ENCODE measurements at regions not wholly inside any gene's neighbourhood (a gene's known extent, or its start where the extent isn't known, plus 50 kb on each side); places are given as distances from the start of the nearest gene placed in this dataset.

DNA sequence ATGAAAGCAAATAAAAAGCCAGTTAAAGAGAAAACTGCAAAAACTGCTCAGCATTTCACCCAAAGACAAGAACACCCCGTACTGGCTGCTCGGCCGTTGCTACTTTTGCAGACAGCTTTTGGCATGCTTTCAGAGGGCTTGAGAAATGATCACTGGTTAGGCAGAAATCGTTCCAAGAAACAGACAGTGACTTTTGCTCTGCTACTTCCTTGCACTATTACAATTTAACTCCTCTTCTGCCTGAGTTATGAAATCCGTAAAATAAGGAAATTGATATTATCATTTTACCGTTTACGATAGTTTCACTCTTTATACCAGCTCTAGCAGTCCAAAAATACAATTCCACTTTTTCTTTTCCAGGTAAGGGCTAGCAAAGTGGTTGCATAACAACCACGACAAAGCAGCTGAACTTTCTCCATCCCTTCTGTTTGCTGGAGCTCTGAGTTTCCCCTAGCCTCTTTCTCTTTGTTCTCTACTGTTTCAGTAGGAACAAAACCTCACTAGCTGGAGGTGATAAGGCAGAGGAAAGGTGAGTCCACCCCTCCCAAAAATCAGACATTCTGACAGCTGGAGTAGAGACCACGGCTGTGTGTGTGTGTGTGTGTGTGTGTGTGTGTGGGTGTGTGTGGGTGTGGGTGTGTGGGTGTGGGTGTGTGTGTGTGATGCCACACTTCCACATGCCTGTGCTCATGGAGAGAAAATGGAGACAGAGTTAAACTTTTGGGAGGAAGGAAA lies 191.8 kb upstream of the RREB1 start:
- no peaks in the 10 kb centered on the region for H3K36me3 Mint-ChIP-seq
- peaks cover 13% of the 10 kb centered on the region for H3K27me3 Mint-ChIP-seq
- no peaks in the 10 kb centered on the region for H3K9me3 Mint-ChIP-seq
- peaks cover 18% of the 10 kb centered on the region for H3K4me1 Mint-ChIP-seq
- no peak overlapping the region for H3K4me3 Mint-ChIP-seq
- no peak overlapping the region for H3K27ac Mint-ChIP-seq
- ATAC-seq, result no peak

DNA sequence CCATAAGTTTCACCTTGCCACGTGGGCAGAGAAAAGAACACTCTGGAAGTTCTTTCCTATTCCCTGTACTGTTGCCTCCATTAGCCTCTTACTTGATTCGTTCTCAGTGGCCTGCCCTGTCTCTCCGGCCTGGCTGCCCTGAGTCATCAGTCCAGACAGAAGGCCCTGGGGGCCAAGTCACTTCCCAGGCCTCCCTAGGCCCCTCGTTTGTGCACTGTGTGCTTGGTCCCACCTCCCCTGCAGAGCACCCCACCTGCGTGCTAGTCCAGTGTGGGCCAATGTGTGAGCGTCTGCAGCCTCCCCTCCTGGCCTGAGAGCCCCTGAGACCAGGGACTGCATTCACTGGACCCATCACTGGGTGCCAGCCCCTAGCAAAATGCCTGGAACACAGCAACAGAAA lies 191.2 kb upstream of the RREB1 start:
- Mint-ChIP-seq H3K36me3 (no peaks in the 10 kb centered on the region), H3K4me1 (peaks cover 18% of the 10 kb centered on the region), H3K27me3 (peaks cover 13% of the 10 kb centered on the region), H3K4me3 (no peak overlapping the region), H3K9me3 (no peaks in the 10 kb centered on the region), H3K27ac (no peak overlapping the region)
- ATAC-seq, result no peak

DNA sequence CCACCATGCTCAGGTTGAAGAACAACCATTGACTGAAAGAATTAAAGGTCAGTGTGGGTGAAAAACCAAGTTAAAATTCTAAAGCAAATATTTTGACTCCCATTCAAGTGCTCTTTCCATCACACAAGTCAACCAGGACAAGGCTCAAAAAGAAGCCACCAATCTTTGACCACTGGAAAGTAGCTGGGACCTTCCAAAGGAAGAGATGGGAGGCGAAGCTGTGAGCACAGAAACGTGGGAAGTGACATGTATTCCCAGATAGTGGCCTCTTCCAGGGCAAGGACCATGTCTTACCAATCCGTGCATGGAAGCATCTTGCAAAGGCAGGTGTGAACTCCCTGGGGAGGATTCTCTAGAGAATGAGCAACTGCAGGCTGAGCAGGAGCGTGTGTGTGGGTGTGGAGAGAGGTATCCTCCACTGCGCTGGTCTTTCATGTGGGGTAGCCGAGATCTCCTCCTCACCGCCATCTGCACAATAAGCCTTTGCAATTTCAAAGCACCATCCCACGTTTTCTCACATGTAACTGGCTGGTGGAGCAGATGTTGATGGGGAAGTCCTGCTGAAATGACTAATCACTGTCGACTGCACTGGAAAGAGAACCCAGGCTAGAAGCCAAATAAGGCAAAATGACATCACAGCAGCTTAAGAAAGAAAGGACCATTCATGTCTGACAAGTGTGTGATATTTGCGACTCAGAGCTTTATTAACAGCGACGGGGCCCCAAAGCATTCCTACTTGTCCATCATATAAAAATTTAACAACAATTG lies 189.4 kb upstream of the RREB1 start:
- peak; percentile 95 for ATAC-seq

DNA sequence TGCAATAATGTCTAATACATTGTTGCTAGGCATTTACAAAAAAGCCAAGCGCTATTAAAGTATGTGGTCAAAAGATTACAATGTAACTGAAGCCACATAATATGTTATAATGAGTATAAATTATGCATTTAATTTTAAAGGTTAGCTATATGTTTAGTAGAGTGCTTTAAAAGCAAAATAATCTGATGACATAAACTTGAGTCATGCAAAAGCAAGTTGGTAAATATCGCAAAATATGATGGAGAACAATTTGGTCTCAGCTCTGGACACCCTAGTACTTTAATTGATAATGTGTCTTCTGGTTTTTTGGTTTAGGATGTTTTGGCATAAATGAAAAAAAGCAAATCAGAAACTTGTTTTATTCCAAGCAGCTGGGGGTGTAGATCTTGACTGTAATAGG lies 188.6 kb upstream of the RREB1 start:
- Mint-ChIP-seq H3K36me3 (no peaks in the 10 kb centered on the region), H3K4me1 (peaks cover 18% of the 10 kb centered on the region), H3K27me3 (peaks cover 13% of the 10 kb centered on the region), H3K9me3 (no peaks in the 10 kb centered on the region), H3K4me3 (no peak overlapping the region), H3K27ac (no peak overlapping the region)
- ATAC-seq, result no peak

More for the DNA sequence above, 189.4 kb upstream of the RREB1 start:
- no peak overlapping the region for H3K4me3 Mint-ChIP-seq
- no peak overlapping the region for H3K27ac Mint-ChIP-seq
- no peaks in the 10 kb centered on the region for H3K9me3 Mint-ChIP-seq
- H3K4me1 Mint-ChIP-seq, result peaks cover 18% of the 10 kb centered on the region
- H3K36me3 Mint-ChIP-seq, result no peaks in the 10 kb centered on the region
- peaks cover 13% of the 10 kb centered on the region for H3K27me3 Mint-ChIP-seq

GRCh38 chr6:6920114-6920986 lies 187.4 kb upstream of the RREB1 start:
- peaks cover 13% of the 10 kb centered on the region for H3K27me3 Mint-ChIP-seq
- H3K9me3 Mint-ChIP-seq, result no peaks in the 10 kb centered on the region
- no peaks in the 10 kb centered on the region for H3K36me3 Mint-ChIP-seq
- H3K4me1 Mint-ChIP-seq, result peaks cover 18% of the 10 kb centered on the region
- H3K4me3 Mint-ChIP-seq, result no peak overlapping the region
- H3K27ac Mint-ChIP-seq, result no peak overlapping the region
- ATAC-seq, result no peak

DNA sequence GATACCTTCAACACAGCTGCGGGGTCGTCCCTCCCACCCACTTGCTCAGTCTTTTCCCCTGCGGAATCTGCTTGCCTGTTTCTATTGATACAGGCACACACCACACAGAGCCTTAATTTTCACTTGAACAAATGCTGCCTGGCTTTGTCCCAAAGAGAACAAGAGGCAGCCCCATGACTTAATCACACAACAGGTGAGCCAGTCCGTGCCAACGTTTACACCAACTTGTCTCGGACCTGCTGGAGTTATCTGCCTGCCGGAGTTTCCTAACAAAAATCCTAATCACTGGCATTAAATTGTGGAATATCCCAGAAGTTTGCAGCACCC lies 186.8 kb upstream of the RREB1 start:
- Mint-ChIP-seq H3K27me3 (peaks cover 13% of the 10 kb centered on the region), H3K9me3 (no peaks in the 10 kb centered on the region), H3K36me3 (no peaks in the 10 kb centered on the region), H3K4me1 (peaks cover 18% of the 10 kb centered on the region), H3K27ac (no peak overlapping the region), H3K4me3 (no peak overlapping the region)
- ATAC-seq, result no peak

- H3K36me3 Mint-ChIP-seq, result no peaks in the 10 kb centered on the region
- no peaks in the 10 kb centered on the region for H3K9me3 Mint-ChIP-seq
- H3K27ac Mint-ChIP-seq, result no peak overlapping the region
- H3K27me3 Mint-ChIP-seq, result peaks cover 25% of the 10 kb centered on the region
- H3K4me3 Mint-ChIP-seq, result no peak overlapping the region
- no peak for ATAC-seq
- H3K4me1 Mint-ChIP-seq, result peaks cover 9% of the 10 kb centered on the region
Measured at GRCh38 chr6:6922166-6922565, 185.6 kb upstream of the RREB1 start.

DNA sequence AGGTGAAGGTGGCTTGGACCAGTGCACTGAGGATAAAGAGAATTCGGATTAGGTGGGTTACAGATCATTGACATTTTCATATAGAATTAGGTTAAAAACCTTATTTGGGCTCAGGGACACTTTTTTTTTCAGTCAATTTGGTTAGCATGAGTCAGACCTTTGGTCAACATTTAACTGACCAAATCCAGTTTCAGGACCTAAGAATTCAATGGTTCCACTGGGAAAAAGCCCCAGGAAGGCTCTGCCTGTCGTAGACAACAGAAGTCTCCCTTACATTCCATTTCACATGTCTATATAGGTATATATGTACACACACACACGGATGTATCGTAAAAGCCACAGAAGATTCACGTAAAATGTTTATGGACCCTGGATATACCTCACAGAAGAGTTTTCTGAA lies 184.2 kb upstream of the RREB1 start:
- ATAC-seq, result no peak
- H3K4me1 Mint-ChIP-seq, result peaks cover 18% of the 10 kb centered on the region
- H3K9me3 Mint-ChIP-seq, result no peaks in the 10 kb centered on the region
- no peak overlapping the region for H3K4me3 Mint-ChIP-seq
- H3K36me3 Mint-ChIP-seq, result no peaks in the 10 kb centered on the region
- H3K27ac Mint-ChIP-seq, result no peak overlapping the region
- peaks cover 36% of the 10 kb centered on the region for H3K27me3 Mint-ChIP-seq

DNA sequence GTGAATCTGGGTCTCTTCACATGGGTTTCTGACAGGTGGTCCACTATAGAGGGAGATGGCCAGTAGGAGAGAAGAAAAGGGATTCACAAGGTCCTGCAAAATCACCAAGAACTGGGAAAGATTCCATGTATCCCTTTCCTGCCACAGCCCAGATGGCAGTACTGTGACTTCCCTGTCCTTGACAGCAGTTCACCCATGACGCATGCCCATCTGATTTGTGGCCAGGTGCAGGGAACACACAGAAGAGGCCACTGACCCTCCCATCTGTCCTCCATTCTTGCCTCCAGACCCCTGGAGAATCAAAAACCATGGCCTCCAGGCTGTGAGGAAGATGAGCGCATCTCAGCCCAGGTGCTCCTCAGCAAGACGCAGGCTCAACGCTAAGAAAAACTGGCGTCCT lies 183.1 kb upstream of the RREB1 start:
- ATAC-seq, result no peak
- Mint-ChIP-seq H3K36me3 (no peaks in the 10 kb centered on the region), H3K4me3 (no peak overlapping the region), H3K4me1 (peaks cover 18% of the 10 kb centered on the region), H3K27me3 (peaks cover 43% of the 10 kb centered on the region), H3K27ac (no peak overlapping the region), H3K9me3 (no peaks in the 10 kb centered on the region)

DNA sequence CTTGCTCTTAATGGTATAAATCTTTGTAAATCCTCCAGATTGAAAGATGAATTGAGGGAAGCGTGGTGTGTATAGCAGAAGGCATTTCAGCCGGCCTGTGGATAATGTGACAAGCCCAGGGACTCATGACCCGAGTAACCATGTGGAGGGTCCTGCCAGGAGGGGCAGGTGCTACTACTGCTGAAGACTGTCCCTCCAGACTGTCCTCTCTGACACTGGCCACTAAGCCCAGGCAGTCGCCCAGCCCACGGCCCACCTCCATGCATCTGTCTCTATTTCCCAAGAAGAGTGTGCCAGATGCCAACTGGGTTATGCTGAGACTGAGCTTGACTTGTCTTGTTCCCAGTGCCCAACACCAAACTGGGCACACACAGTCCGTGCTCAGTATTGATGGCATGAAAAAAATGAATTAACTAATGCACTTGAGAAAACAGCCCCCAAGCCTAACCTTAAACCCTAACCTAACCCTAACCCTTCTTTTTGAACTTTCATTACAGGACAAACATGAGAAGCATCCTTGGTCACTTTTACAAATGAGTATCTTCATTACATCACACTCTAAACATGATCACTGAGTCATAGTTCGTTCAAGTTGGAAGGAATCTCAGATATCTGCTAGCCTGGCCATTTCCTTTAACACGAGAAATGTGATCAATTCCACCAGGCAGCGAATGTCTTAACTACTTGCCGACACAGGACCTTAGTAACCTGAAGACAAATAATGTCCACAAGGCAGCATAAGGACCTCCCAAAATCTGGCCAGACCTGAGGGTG lies 182.2 kb upstream of the RREB1 start:
- ATAC-seq, result no peak
- no peaks in the 10 kb centered on the region for H3K9me3 Mint-ChIP-seq
- H3K4me1 Mint-ChIP-seq, result peaks cover 18% of the 10 kb centered on the region
- H3K36me3 Mint-ChIP-seq, result no peaks in the 10 kb centered on the region
- H3K4me3 Mint-ChIP-seq, result no peak overlapping the region
- H3K27ac Mint-ChIP-seq, result no peak overlapping the region
- peaks cover 39% of the 10 kb centered on the region for H3K27me3 Mint-ChIP-seq

- Mint-ChIP-seq H3K27ac (no peak overlapping the region), H3K9me3 (no peaks in the 10 kb centered on the region), H3K36me3 (no peaks in the 10 kb centered on the region), H3K27me3 (peaks cover 36% of the 10 kb centered on the region), H3K4me3 (no peak overlapping the region), H3K4me1 (peaks cover 30% of the 10 kb centered on the region)
- no peak for ATAC-seq
Measured at GRCh38 chr6:6926856-6927255, 180.9 kb upstream of the RREB1 start.

DNA sequence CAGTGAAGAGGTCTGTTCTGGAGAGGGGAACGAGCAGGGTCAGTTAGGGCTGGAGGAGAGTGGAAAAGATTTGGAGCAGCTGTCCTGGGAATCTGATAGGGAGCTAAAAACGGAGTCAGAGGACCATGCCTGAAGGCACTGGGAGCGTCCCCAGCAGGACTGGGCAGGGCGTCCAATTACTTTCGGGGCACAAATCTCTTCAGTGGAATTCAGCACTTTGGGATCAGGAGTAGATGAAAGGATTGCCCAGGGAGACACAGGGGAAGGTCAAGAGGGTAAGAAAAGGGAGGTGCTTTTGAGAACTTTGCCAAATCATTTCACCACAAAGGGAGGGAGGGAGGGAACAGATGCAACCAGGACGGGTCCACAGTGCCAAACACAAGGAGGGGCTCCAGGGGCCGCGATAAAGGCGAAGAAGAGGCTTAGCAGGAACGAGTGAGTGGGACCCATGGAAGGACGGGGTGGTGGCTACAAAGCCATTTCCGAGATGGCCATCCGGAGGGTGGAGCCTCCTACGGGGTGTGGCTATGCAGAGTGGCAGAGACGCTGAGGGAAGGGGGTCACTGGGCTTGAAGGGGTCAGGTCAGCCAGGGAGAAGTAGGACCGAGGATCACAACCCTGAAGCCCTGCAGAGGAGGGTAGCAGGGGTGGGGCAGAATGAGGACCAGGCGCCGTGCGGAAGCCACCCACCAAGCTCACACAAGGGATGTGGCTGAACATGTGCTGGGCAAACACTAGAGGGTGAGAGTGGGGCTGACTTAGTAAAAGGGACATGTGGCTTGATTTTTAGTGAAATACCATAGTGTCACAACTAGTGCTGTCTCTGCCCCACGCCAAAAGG lies 180.0 kb upstream of the RREB1 start:
- ATAC-seq, result no peak
- no peak overlapping the region for H3K4me3 Mint-ChIP-seq
- H3K4me1 Mint-ChIP-seq, result peaks cover 38% of the 10 kb centered on the region
- H3K9me3 Mint-ChIP-seq, result no peaks in the 10 kb centered on the region
- peak overlapping the region; percentile 58 for H3K27ac Mint-ChIP-seq
- H3K36me3 Mint-ChIP-seq, result no peaks in the 10 kb centered on the region
- peaks cover 36% of the 10 kb centered on the region for H3K27me3 Mint-ChIP-seq

DNA sequence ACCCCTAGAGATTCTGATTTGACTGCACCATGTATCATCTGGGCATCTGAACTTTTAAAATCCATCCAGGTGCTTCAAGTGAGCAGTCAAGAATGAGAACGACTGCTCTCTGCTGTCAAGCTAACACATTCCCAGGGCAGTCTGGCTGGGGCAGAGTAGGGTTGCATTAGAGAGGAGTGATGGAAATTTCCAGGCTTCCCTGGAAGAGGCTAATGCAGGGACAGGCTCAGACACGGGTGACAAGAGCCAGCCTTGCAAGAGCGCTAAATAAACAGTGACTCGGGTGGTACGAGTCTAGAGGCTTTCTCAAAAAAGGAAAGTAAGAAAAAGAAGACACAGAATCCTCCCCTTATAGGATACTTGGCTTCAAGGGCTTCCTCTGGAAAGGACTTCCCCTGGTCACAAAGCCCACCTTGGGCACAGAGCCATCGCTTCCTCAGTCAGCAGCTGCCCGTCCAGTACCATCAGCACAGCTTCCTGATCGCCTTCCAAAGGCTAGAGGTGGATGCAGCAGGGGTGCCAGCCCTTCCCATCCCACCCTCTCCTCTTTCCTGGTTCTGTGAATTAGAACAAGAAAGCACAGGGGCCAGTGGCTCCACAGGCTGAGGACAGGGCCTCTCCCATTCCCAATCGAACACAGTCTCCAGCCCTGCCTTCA lies 177.4 kb upstream of the RREB1 start:
- no peak for ATAC-seq
- peaks cover 36% of the 10 kb centered on the region for H3K27me3 Mint-ChIP-seq
- H3K27ac Mint-ChIP-seq, result peak overlapping the region; percentile 74
- no peak overlapping the region for H3K4me3 Mint-ChIP-seq
- H3K36me3 Mint-ChIP-seq, result no peaks in the 10 kb centered on the region
- H3K4me1 Mint-ChIP-seq, result peaks cover 48% of the 10 kb centered on the region
- H3K9me3 Mint-ChIP-seq, result no peaks in the 10 kb centered on the region
